GM23248 (cell line): ENCODE measurements at regions not wholly inside any gene's neighbourhood (a gene's known extent, or its start where the extent isn't known, plus 50 kb on each side); places are given as distances from the start of the nearest gene placed in this dataset.

Experiments
- EZH2 ChIP-seq: fragments of 200-600 bp; sonication (generic); IDR thresholded peaks from 2 replicates; pipeline ENCODE4 v1.6.1; 2018; ENCODE audit warnings: antibody characterized with exemption, mild to moderate bottlenecking; ENCODE audit not compliant: insufficient read depth, poor library complexity, severe bottlenecking
- EZH2phosphoT487 ChIP-seq: fragments of 200-600 bp; sonication (generic); IDR thresholded peaks from 2 replicates; pipeline ENCODE4 v1.6.1; 2018; ENCODE audit warnings: antibody characterized with exemption, moderate library complexity, mild to moderate bottlenecking, low read depth; ENCODE audit not compliant: insufficient read depth

DNA sequence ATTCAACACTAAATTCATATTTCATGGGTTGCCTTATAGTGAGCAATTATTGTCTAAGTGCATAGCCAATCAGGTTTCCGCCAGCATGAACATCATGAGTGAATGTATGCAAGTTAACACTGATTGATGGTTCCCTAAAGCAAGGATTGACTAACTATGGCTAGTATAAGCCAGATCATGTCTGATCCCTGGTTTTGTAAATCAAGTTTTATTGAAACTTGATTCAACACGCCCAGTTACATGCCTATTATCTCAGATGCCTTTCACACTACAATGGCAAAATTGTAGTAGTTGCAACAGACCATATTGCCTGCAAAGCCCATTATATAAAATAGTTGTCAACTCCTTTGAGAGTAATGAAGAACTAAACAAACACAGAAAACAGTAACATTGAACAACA is 1127.4 kb downstream of the NCAM2 start:
- no peak for TF ChIP-seq EZH2
- no peak for TF ChIP-seq EZH2phosphoT487
